ENCODE measurements at regions not wholly inside any gene's neighbourhood (a gene's known extent, or its start where the extent isn't known, plus 50 kb on each side); places are given as distances from the start of the nearest gene placed in this dataset.

- TF ChIP-seq, protein P1, sequence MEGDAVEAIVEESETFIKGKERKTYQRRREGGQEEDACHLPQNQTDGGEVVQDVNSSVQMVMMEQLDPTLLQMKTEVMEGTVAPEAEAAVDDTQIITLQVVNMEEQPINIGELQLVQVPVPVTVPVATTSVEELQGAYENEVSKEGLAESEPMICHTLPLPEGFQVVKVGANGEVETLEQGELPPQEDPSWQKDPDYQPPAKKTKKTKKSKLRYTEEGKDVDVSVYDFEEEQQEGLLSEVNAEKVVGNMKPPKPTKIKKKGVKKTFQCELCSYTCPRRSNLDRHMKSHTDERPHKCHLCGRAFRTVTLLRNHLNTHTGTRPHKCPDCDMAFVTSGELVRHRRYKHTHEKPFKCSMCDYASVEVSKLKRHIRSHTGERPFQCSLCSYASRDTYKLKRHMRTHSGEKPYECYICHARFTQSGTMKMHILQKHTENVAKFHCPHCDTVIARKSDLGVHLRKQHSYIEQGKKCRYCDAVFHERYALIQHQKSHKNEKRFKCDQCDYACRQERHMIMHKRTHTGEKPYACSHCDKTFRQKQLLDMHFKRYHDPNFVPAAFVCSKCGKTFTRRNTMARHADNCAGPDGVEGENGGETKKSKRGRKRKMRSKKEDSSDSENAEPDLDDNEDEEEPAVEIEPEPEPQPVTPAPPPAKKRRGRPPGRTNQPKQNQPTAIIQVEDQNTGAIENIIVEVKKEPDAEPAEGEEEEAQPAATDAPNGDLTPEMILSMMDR (conservative IDR thresholded peaks at IDR 0.05 in 1 of 2, IDR thresholded peaks at IDR 0.05 in 1 of 2; ENCODE audit: extremely low read depth in 1 of 2, insufficient read depth in 1 of 2, low read depth in 1 of 2, low read length in 2 of 2): no peak
- TF ChIP-seq EZH2 (IDR thresholded peaks at IDR 0.05; ENCODE audit: borderline replicate concordance, low read length): no peak
These were observed 1062.2 kb upstream of the EPHA6 start for GRCh38 chr3:95752199-95752598.

Measured in mammary epithelial cell (primary cell).